H1 (cell line): ENCODE measurements at regions not wholly inside any gene's neighbourhood (a gene's known extent, or its start where the extent isn't known, plus 50 kb on each side); places are given as distances from the start of the nearest gene placed in this dataset.

Experiments used
- CTCF ChIA-PET: fragments of 300-600 bp; sonication (Branson Sonifier 250); formaldehyde crosslinking; loops from one replicate; lab custom pipeline; 2021; ENCODE audit not compliant: partially characterized antibody; lab: Charles Lee
- POLR2A ChIA-PET: fragments of 300-600 bp; sonication (Branson Sonifier 250); formaldehyde crosslinking; loops from one replicate; lab custom pipeline; 2021; ENCODE audit warnings: inconsistent platforms; ENCODE audit not compliant: partially characterized antibody; lab: Charles Lee
- DNase-seq, 2 experiments: peaks; one replicate each; pipeline versions ENCODE4 v3.0.0 to v3.0.0-alpha.2; 2010 to 2022; ENCODE audit warnings: low spot score in 2 of 2, low read depth in 1 of 2, mixed read lengths in 1 of 2
- FAIRE-seq: peaks from 2 replicates; lab custom pipeline; 2011; peaks lifted over from hg19 to GRCh38; lab: Jason Lieb, UNC
- H2AFZ ChIP-seq: 2 replicates; pipeline ENCODE4 v1.8.1; 2012; ENCODE audit warnings: low read length, inconsistent platforms
- H2AK5ac ChIP-seq: 2 replicates; pipeline ENCODE4 v1.6.1; 2013; ENCODE audit warnings: low read depth, low read length
- H2BK120ac ChIP-seq: replicated peaks from 2 replicates; pipeline ENCODE3; 2013; ENCODE audit warnings: low read depth, low read length, inconsistent platforms
- H2BK12ac ChIP-seq: 2 replicates; pipeline ENCODE4 v1.6.1; 2013; ENCODE audit warnings: low read depth, low read length
- H2BK15ac ChIP-seq: 2 replicates; pipeline ENCODE4 v1.6.1; 2013; ENCODE audit warnings: low read length
- H2BK20ac ChIP-seq: 2 replicates; pipeline ENCODE4 v1.6.1; 2013; ENCODE audit warnings: low read length
- H2BK5ac ChIP-seq: 2 replicates; pipeline ENCODE4 v1.6.1; 2013; ENCODE audit warnings: low read depth, low read length
- H3K14ac ChIP-seq: 2 replicates; pipeline ENCODE4 v1.6.1; 2013; ENCODE audit warnings: inconsistent platforms; ENCODE audit not compliant: insufficient read length
- H3K18ac ChIP-seq: 2 replicates; pipeline ENCODE4 v1.6.1; 2013; ENCODE audit warnings: low read length; ENCODE audit errors: extremely low read depth
- H3K23ac ChIP-seq: 2 replicates; pipeline ENCODE4 v1.6.1; 2013; ENCODE audit warnings: inconsistent platforms; ENCODE audit not compliant: insufficient read length
- H3K23me2 ChIP-seq: 2 replicates; pipeline ENCODE4 v1.6.1; 2013; ENCODE audit warnings: low read depth, low read length
- H3K27ac ChIP-seq: 2 replicates; pipeline ENCODE4 v1.6.1; 2011; ENCODE audit warnings: low read depth, low read length, inconsistent platforms
- H3K27me3 ChIP-seq, 4 experiments: replicated peaks in 1 of 4; 1 replicate in 1 of 4; 2 replicates in 3 of 4; pipeline versions ENCODE4 v1.6.1 to v1.8.1; 2011 to 2013; ENCODE audit warnings: low read length in 3 of 4, mild to moderate bottlenecking in 3 of 4, inconsistent platforms in 2 of 4, mixed read lengths in 2 of 4, moderate library complexity in 1 of 4; ENCODE audit not compliant: control insufficient read depth in 3 of 4, insufficient read depth in 3 of 4; ENCODE audit errors: extremely low read depth in 1 of 4
- H3K36me3 ChIP-seq, 4 experiments: 2 replicates each; pipeline versions ENCODE4 v1.6.1 to v1.8.1; 2011 to 2013; ENCODE audit warnings: mild to moderate bottlenecking in 4 of 4, low read length in 3 of 4, moderate library complexity in 2 of 4, control low read depth in 1 of 4, inconsistent platforms in 1 of 4; ENCODE audit not compliant: insufficient read depth in 4 of 4, control insufficient read depth in 2 of 4
- H3K4ac ChIP-seq: replicated peaks from 2 replicates; pipeline ENCODE3; 2013; ENCODE audit warnings: low read length, low read depth, mixed read lengths, inconsistent platforms; ENCODE audit not compliant: insufficient read length
- H3K4me1 ChIP-seq, 4 experiments: replicated peaks in 1 of 4; 1 replicate in 1 of 4; 2 replicates in 3 of 4; pipeline versions ENCODE4 v1.6.1 to v1.8.1; 2011 to 2013; ENCODE audit warnings: low read length in 3 of 4, inconsistent platforms in 2 of 4, mixed read lengths in 1 of 4; ENCODE audit not compliant: insufficient read depth in 4 of 4, control insufficient read depth in 3 of 4
- H3K4me2 ChIP-seq, 2 experiments: 2 replicates each; pipeline versions ENCODE4 v1.6.1 to v1.8.1; 2011 to 2013; ENCODE audit warnings: low read depth in 2 of 2, low read length in 2 of 2, control low read depth in 1 of 2, inconsistent platforms in 1 of 2, mild to moderate bottlenecking in 1 of 2; ENCODE audit not compliant: insufficient read depth in 1 of 2
- H3K4me3 ChIP-seq, 4 experiments: fragments of 200-600, 300-600 bp in 1 of 4; sonication (generic), shearing (Covaris generic), sonication (Bioruptor Twin) in 1 of 4; 2 replicates each; pipeline versions ENCODE4 v1.5.1 to v1.8.1; 2011 to 2016; ENCODE audit warnings: low read length in 4 of 4, low read depth in 3 of 4, control low read depth in 2 of 4, inconsistent platforms in 2 of 4, mild to moderate bottlenecking in 2 of 4, mixed read lengths in 1 of 4, moderate library complexity in 1 of 4; ENCODE audit not compliant: insufficient read depth in 2 of 4; ENCODE audit errors: extremely low read depth in 1 of 4
- H3K56ac ChIP-seq: replicated peaks from 2 replicates; pipeline ENCODE3; 2013; ENCODE audit warnings: low read depth, mild to moderate bottlenecking, mixed read lengths, low read length, inconsistent platforms; ENCODE audit not compliant: insufficient read length
- H3K79me1 ChIP-seq: 2 replicates; pipeline ENCODE4 v1.6.1; 2013; ENCODE audit warnings: low read depth, low read length, control low read depth
- H3K79me2 ChIP-seq, 2 experiments: 2 replicates each; pipeline versions ENCODE4 v1.6.1 to v1.8.1; 2012 to 2013; ENCODE audit warnings: low read length in 2 of 2, mild to moderate bottlenecking in 2 of 2, inconsistent platforms in 1 of 2; ENCODE audit not compliant: insufficient read depth in 2 of 2, control insufficient read depth in 1 of 2
- H3K9ac ChIP-seq, 4 experiments: replicated peaks in 1 of 4; 1 replicate in 1 of 4; 2 replicates in 3 of 4; pipeline versions ENCODE4 v1.6.1 to v1.8.1; 2011 to 2013; ENCODE audit warnings: low read depth in 3 of 4, low read length in 3 of 4, control low read depth in 2 of 4, mild to moderate bottlenecking in 2 of 4, moderate library complexity in 2 of 4, inconsistent platforms in 1 of 4; ENCODE audit errors: extremely low read depth in 1 of 4
- H3K9me3 ChIP-seq, 2 experiments: 2 replicates each; pipeline versions ENCODE4 v1.6.1 to v1.8.1; 2012 to 2013; ENCODE audit warnings: mild to moderate bottlenecking in 2 of 2, moderate library complexity in 2 of 2, control low read depth in 1 of 2, inconsistent platforms in 1 of 2, low read depth in 1 of 2, low read length in 1 of 2, mixed read lengths in 1 of 2; ENCODE audit not compliant: insufficient read depth in 2 of 2
- H4K20me1 ChIP-seq, 2 experiments: replicated peaks in 1 of 2; 2 replicates each; pipeline versions ENCODE3 to v1.8.1; 2011 to 2013; ENCODE audit warnings: inconsistent platforms in 2 of 2, low read length in 2 of 2, mild to moderate bottlenecking in 1 of 2; ENCODE audit not compliant: insufficient read depth in 2 of 2, control insufficient read depth in 1 of 2
- H4K5ac ChIP-seq: 2 replicates; pipeline ENCODE4 v1.6.1; 2013; ENCODE audit warnings: low read length, low read depth, mixed read lengths, inconsistent platforms; ENCODE audit not compliant: insufficient read length
- H4K8ac ChIP-seq: 2 replicates; pipeline ENCODE4 v1.8.0; 2013; ENCODE audit warnings: mild to moderate bottlenecking, moderate library complexity, low read length, inconsistent platforms; ENCODE audit not compliant: insufficient read depth; ENCODE audit errors: extremely low read depth
- H4K91ac ChIP-seq: replicated peaks from 2 replicates; pipeline ENCODE3; 2013; ENCODE audit warnings: low read length, mixed read lengths, inconsistent platforms; ENCODE audit not compliant: insufficient read length
- BCL11A ChIP-seq, 2 experiments: IDR thresholded peaks; one replicate each; pipeline ENCODE4 v1.6.1; 2011; ENCODE audit warnings: low read depth in 2 of 2, low read length in 2 of 2, mild to moderate bottlenecking in 2 of 2
- CREB1 ChIP-seq: IDR thresholded peaks from 2 replicates; pipeline ENCODE4 v1.6.1; 2012; ENCODE audit warnings: inconsistent platforms
- EP300 ChIP-seq, 2 experiments: IDR thresholded peaks; 1 replicate in 1 of 2; 2 replicates in 1 of 2; pipeline ENCODE4 v1.6.1; 2011 to 2012; ENCODE audit warnings: low read depth in 2 of 2, low read length in 2 of 2, mild to moderate bottlenecking in 2 of 2, borderline replicate concordance in 1 of 2, inconsistent platforms in 1 of 2, moderate library complexity in 1 of 2
- GTF2F1 ChIP-seq: IDR thresholded peaks from 2 replicates; pipeline ENCODE4 v1.6.1; 2012; ENCODE audit warnings: low read depth, low read length, improper control_type of control experiment, borderline replicate concordance
- HDAC2 ChIP-seq, 2 experiments: fragments of 300-600 bp in 1 of 2; sonication (generic) in 1 of 2; IDR thresholded peaks; 2 replicates each; pipeline ENCODE4 v1.6.1; 2011 to 2012; ENCODE audit warnings: low read depth in 2 of 2, low read length in 2 of 2, mild to moderate bottlenecking in 2 of 2, moderate library complexity in 2 of 2, borderline replicate concordance in 1 of 2, inconsistent platforms in 1 of 2
- JUN ChIP-seq: IDR thresholded peaks from 2 replicates; pipeline ENCODE4 v1.6.1; 2011; ENCODE audit warnings: low read depth, mild to moderate bottlenecking, improper control_type of control experiment, low read length
- POLR2A ChIP-seq, 2 experiments: IDR thresholded peaks; 1 replicate in 1 of 2; 2 replicates in 1 of 2; pipeline ENCODE4 v1.6.1; 2011; ENCODE audit warnings: low read depth in 2 of 2, low read length in 2 of 2, mild to moderate bottlenecking in 2 of 2; ENCODE audit errors: control extremely low read depth in 1 of 2
- RXRA ChIP-seq: IDR thresholded peaks from 2 replicates; pipeline ENCODE4 v1.6.1; 2011; ENCODE audit warnings: low read depth, mild to moderate bottlenecking, low read length, moderate library complexity; ENCODE audit not compliant: insufficient read depth
- SP2 ChIP-seq: IDR thresholded peaks from 2 replicates; pipeline ENCODE4 v1.6.1; 2012; ENCODE audit warnings: mild to moderate bottlenecking, low read length, inconsistent platforms
- TCF12 ChIP-seq: IDR thresholded peaks from 2 replicates; pipeline ENCODE4 v1.6.1; 2011; ENCODE audit warnings: low read depth, mild to moderate bottlenecking, low read length
- YY1 ChIP-seq: IDR thresholded peaks from 2 replicates; pipeline ENCODE4 v1.6.1; 2011; ENCODE audit warnings: low read depth, mild to moderate bottlenecking, low read length
- WGBS, 2 experiments: shearing (Covaris generic) in 1 of 2; methylation state at CpG; one replicate each; pipeline versions ENCODE4 v1.1.6 to v1.1.7; 2013 to 2015; ENCODE audit warnings: low lambda C conversion rate in 2 of 2, mixed read lengths in 2 of 2, inconsistent platforms in 1 of 2, low coverage in 1 of 2, missing lambda C conversion rate in 1 of 2; ENCODE audit not compliant: insufficient replicate concordance in 2 of 2, insufficient coverage in 1 of 2, insufficient read length in 1 of 2; ENCODE audit errors: extremely low coverage in 1 of 2, missing lambda C conversion rate in 1 of 2; 5-methylcytosine and 5-hydroxymethylcytosine counted together
- TF ChIP-seq, protein P1 (sequence below): IDR thresholded peaks from 2 replicates; pipeline ENCODE4 v1.6.1; 2011; ENCODE audit warnings: low read length, improper control_type of control experiment
- TF ChIP-seq, protein P2 (sequence below): IDR thresholded peaks from 2 replicates; pipeline ENCODE4 v1.6.1; 2012; ENCODE audit warnings: inconsistent platforms

DNA sequence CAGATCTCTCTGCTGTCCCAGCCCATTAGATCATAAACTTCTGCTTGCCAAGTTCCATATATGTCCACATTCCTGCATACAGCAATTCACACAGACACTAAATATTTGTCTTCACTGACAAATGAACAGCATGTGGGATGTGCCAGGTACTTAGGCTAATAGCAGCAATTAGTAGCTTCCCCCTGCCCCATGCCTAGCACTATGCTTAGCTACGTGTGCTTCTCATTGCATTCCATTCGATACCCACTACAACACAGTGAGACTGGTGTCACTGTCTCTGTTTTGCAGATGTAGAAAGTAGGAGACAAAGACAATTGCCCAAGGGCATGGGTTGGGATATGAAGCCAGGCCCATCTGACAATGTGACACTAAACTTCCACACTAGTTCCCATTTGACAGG lies 308.4 kb downstream of the BCL11B start:
- H3K14ac ChIP-seq, result no peak overlapping the region
- H3K18ac ChIP-seq, result no peak overlapping the region
- no peaks in the 10 kb centered on the region for H4K20me1 ChIP-seq
- DNase-seq (peak in 1 of 2 experiments; percentile 8), FAIRE-seq (no peak)
- H3K56ac ChIP-seq, result no peak overlapping the region
- no peak overlapping the region for H2BK15ac ChIP-seq
- H3K9me3 ChIP-seq, result no peaks in the 10 kb centered on the region
- no peaks in the 10 kb centered on the region; a peak in 1 of 7 replicates for H3K27me3 ChIP-seq
- no peaks in the 10 kb centered on the region for H3K79me1 ChIP-seq
- no peaks in the 10 kb centered on the region for H3K79me2 ChIP-seq
- no peak overlapping the region for H3K4ac ChIP-seq
- no peak overlapping the region for H4K8ac ChIP-seq
- H2BK5ac ChIP-seq, result no peak overlapping the region
- H2BK120ac ChIP-seq, result no peak overlapping the region
- H3K4me2 ChIP-seq, result no peak overlapping the region
- no peak overlapping the region for H3K27ac ChIP-seq
- H2BK12ac ChIP-seq, result no peak overlapping the region
- POLR2A ChIA-PET, result interaction anchor here (0.7 kb wide), 1 partner anchor 42 kb away, joined by 3 read pairs; no protein-coding TSS in a partner anchor
- no peak overlapping the region; a peak in 1 of 7 replicates for H3K9ac ChIP-seq
- no peak overlapping the region for H2AFZ ChIP-seq
- no peak overlapping the region for H3K23ac ChIP-seq
- H2AK5ac ChIP-seq, result no peak overlapping the region
- no peak overlapping the region for H4K5ac ChIP-seq
- peaks cover 0 to 7% (median under 1%) of the 10 kb centered on the region in 4 experiments; a peak in 2 of 7 replicates for H3K4me1 ChIP-seq
- no peak overlapping the region for H4K91ac ChIP-seq
- H3K23me2 ChIP-seq, result no peaks in the 10 kb centered on the region
- no peak overlapping the region for H2BK20ac ChIP-seq
- 85% methylated on average over 2 of the region's 2 CpGs; no CpG with 5 or more reads in 1 of the 2 experiments for WGBS, 2 experiments
- CTCF ChIA-PET, result interaction anchor here (0.5 kb wide), 1 partner anchor 644 kb away, joined by 3 read pairs; no protein-coding TSS in a partner anchor
- no peak overlapping the region for H3K4me3 ChIP-seq
- no peaks in the 10 kb centered on the region for H3K36me3 ChIP-seq
- TF ChIP-seq BCL11A (IDR thresholded peaks at IDR 0.05; ENCODE audit: low read depth in 2 of 2, low read length in 2 of 2), result no peak
- TF ChIP-seq, protein P1, sequence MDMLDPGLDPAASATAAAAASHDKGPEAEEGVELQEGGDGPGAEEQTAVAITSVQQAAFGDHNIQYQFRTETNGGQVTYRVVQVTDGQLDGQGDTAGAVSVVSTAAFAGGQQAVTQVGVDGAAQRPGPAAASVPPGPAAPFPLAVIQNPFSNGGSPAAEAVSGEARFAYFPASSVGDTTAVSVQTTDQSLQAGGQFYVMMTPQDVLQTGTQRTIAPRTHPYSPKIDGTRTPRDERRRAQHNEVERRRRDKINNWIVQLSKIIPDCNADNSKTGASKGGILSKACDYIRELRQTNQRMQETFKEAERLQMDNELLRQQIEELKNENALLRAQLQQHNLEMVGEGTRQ, result no peak
- no peak for TF ChIP-seq CREB1
- TF ChIP-seq POLR2A (IDR thresholded peaks at IDR 0.05; ENCODE audit: control extremely low read depth in 1 of 2, low read depth in 2 of 2, low read length in 2 of 2), result no peak
- TF ChIP-seq YY1, result no peak
- TF ChIP-seq TCF12, result no peak
- TF ChIP-seq SP2, result no peak
- no peak for TF ChIP-seq JUN
- TF ChIP-seq EP300 (IDR thresholded peaks at IDR 0.05; ENCODE audit: borderline replicate concordance in 1 of 2, low read depth in 2 of 2, low read length in 2 of 2), result no peak
- TF ChIP-seq, protein P2, sequence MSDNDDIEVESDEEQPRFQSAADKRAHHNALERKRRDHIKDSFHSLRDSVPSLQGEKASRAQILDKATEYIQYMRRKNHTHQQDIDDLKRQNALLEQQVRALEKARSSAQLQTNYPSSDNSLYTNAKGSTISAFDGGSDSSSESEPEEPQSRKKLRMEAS, result no peak
- no peak for TF ChIP-seq GTF2F1
- no peak for TF ChIP-seq RXRA
- no peak for TF ChIP-seq HDAC2 (IDR thresholded peaks at IDR 0.05; ENCODE audit: borderline replicate concordance in 1 of 2, low read depth in 2 of 2, low read length in 2 of 2)
